HCT116 (cell line): ENCODE measurements at regions not wholly inside any gene's neighbourhood (a gene's known extent, or its start where the extent isn't known, plus 50 kb on each side); places are given as distances from the start of the nearest gene placed in this dataset.

Experiments used
- ATAC-seq: fragments of 200-7000 bp; cut with Tn5 transposase; 2 replicates; pipeline ENCODE4 v1.9.1; 2020; ENCODE audit warnings: mild to moderate bottlenecking, moderate library complexity
- BruUV-seq: library from RNA; stranded (reverse); fragments of 400-500 nt; replicated peaks from 2 replicates; lab custom pipeline; 2021; lab: Mats Ljungman, UMichigan
- CTCF ChIA-PET: fragments of 300-600 bp; sonication (Branson Sonifier 250); formaldehyde crosslinking; loops from one replicate; lab custom pipeline; 2021; ENCODE audit warnings: antibody characterized with exemption; lab: Charles Lee
- POLR2A ChIA-PET: fragments of 300-600, 350-600 bp; sonication (Branson Sonifier 250); formaldehyde crosslinking; loops from one replicate; lab custom pipeline; 2021; ENCODE audit warnings: antibody characterized with exemption; lab: Charles Lee
- RAD21 ChIA-PET, 2 experiments: fragments of 300-600 bp; sonication (Branson Sonifier 250); formaldehyde crosslinking; loops; one replicate each; lab custom pipeline; 2023; ENCODE audit warnings: low total read pairs in 2 of 2; ENCODE audit not compliant: uncharacterized antibody in 2 of 2, unreplicated experiment in 2 of 2, low non-redundant PET in 1 of 2; lab: Charles Lee
- DNase-seq: peaks from one replicate; pipeline ENCODE4 v3.0.0-alpha.2; 2010; ENCODE audit warnings: low read depth, low spot score
- H2AFZ ChIP-seq: fragments of 200-600 bp; shearing (Covaris generic), sonication (generic); 2 replicates; pipeline ENCODE4 v1.6.1; 2017; ENCODE audit warnings: low read depth, mixed run types, mixed read lengths, antibody characterized with exemption, low read length; ENCODE audit not compliant: poor library complexity, severe bottlenecking
- H3K27ac ChIP-seq: 2 replicates; pipeline ENCODE4 v1.5.1; 2012; ENCODE audit warnings: low read depth, low read length
- H3K27me3 ChIP-seq: fragments of 200-600 bp; sonication (generic); 2 replicates; pipeline ENCODE4 v1.6.1; 2016; ENCODE audit warnings: mixed run types, low read length, mixed read lengths; ENCODE audit not compliant: insufficient read depth
- H3K36me3 ChIP-seq, 2 experiments: fragments of 200-500 bp in 1 of 2; fragments of 200-600 bp in 1 of 2; sonication (Bioruptor generic) in 1 of 2; sonication (generic) in 1 of 2; 2 replicates each; pipeline versions ENCODE4 v1.5.1 to v1.6.1; 2014 to 2016; ENCODE audit warnings: low read length in 2 of 2, inconsistent platforms in 1 of 2, mixed read lengths in 1 of 2, mixed run types in 1 of 2; ENCODE audit not compliant: insufficient read depth in 2 of 2, control insufficient read depth in 1 of 2
- H3K4me1 ChIP-seq, 2 experiments: fragments of 200-600 bp in 1 of 2; sonication (generic) in 1 of 2; 2 replicates each; pipeline versions ENCODE4 v1.5.1 to v1.6.1; 2012 to 2017; ENCODE audit warnings: low read length in 2 of 2, inconsistent platforms in 1 of 2, mild to moderate bottlenecking in 1 of 2, mixed read lengths in 1 of 2, mixed run types in 1 of 2, moderate library complexity in 1 of 2; ENCODE audit not compliant: insufficient read depth in 2 of 2, control insufficient read depth in 1 of 2
- H3K4me2 ChIP-seq: fragments of 200-600 bp; sonication (generic); 2 replicates; pipeline ENCODE4 v1.6.1; 2017; ENCODE audit warnings: mixed run types, low read length, mixed read lengths
- H3K4me3 ChIP-seq, 2 experiments: fragments of 200-600 bp in 1 of 2; sonication (generic) in 1 of 2; replicated peaks in 1 of 2; 2 replicates each; pipeline ENCODE4 v1.5.1; 2011 to 2016; ENCODE audit warnings: low read length in 2 of 2, control low read depth in 1 of 2, low read depth in 1 of 2, mild to moderate bottlenecking in 1 of 2, mixed read lengths in 1 of 2, mixed run types in 1 of 2
- H3K79me2 ChIP-seq: fragments of 200-600 bp; sonication (generic); 2 replicates; pipeline ENCODE4 v1.6.1; 2017; ENCODE audit warnings: mild to moderate bottlenecking, mixed run types, low read length, moderate library complexity, mixed read lengths; ENCODE audit not compliant: insufficient read depth
- H3K9ac ChIP-seq: fragments of 200-600 bp; sonication (generic); 2 replicates; pipeline ENCODE4 v1.6.1; 2016; ENCODE audit warnings: low read length, mixed read lengths
- H3K9me2 ChIP-seq: fragments of 200-600 bp; sonication (generic), shearing (Covaris generic); 2 replicates; pipeline ENCODE4 v1.6.1; 2017; ENCODE audit warnings: mixed run types, mild to moderate bottlenecking, moderate library complexity; ENCODE audit not compliant: insufficient read depth
- H3K9me3 ChIP-seq, 2 experiments: fragments of 200-500 bp in 1 of 2; fragments of 200-600 bp in 1 of 2; sonication (Bioruptor generic) in 1 of 2; sonication (generic) in 1 of 2; 2 replicates each; pipeline ENCODE4 v1.6.1; 2014 to 2017; ENCODE audit warnings: low read length in 2 of 2, mixed read lengths in 2 of 2, inconsistent platforms in 1 of 2, low read depth in 1 of 2, mild to moderate bottlenecking in 1 of 2, mixed run types in 1 of 2, moderate library complexity in 1 of 2; ENCODE audit not compliant: control insufficient read depth in 1 of 2, insufficient read depth in 1 of 2
- H4K20me1 ChIP-seq: fragments of 200-600 bp; sonication (generic), shearing (Covaris generic); 2 replicates; pipeline ENCODE4 v1.6.1; 2017; ENCODE audit warnings: mixed run types, mild to moderate bottlenecking, moderate library complexity; ENCODE audit not compliant: insufficient read depth
- CBX3 ChIP-seq: IDR thresholded peaks from 2 replicates; pipeline ENCODE4 v1.6.1; 2012; ENCODE audit warnings: low read depth
- CEBPB ChIP-seq: IDR thresholded peaks from 2 replicates; pipeline ENCODE4 v1.6.1; 2012; ENCODE audit warnings: low read depth
- ELF1 ChIP-seq: IDR thresholded peaks from 2 replicates; pipeline ENCODE4 v1.6.1; 2012; ENCODE audit warnings: low read depth, borderline replicate concordance
- EZH2 ChIP-seq: fragments of 200-600 bp; sonication (generic); IDR thresholded peaks from 2 replicates; pipeline ENCODE4 v1.6.1; 2017; ENCODE audit warnings: antibody characterized with exemption, mixed run types
- EZH2phosphoT487 ChIP-seq: fragments of 200-600 bp; IDR thresholded peaks from 2 replicates; pipeline ENCODE4 v1.6.1; 2018; ENCODE audit warnings: antibody characterized with exemption, borderline replicate concordance
- MAX ChIP-seq: IDR thresholded peaks from 2 replicates; pipeline ENCODE4 v1.6.1; 2012
- POLR2AphosphoS5 ChIP-seq: IDR thresholded peaks from 2 replicates; pipeline ENCODE4 v1.6.1; 2011; ENCODE audit warnings: mild to moderate bottlenecking, low read depth, low read length, moderate library complexity
- SIN3A ChIP-seq: IDR thresholded peaks from 2 replicates; pipeline ENCODE4 v1.6.1; 2012; ENCODE audit warnings: low read depth
- TCF7L2 ChIP-seq: IDR thresholded peaks from 2 replicates; pipeline ENCODE4 v1.7.0; 2011; ENCODE audit warnings: borderline replicate concordance, inconsistent platforms; ENCODE audit not compliant: insufficient read depth, insufficient read length; ENCODE audit errors: extremely low read depth
- ZBTB33 ChIP-seq: IDR thresholded peaks from 2 replicates; pipeline ENCODE4 v1.6.1; 2011; ENCODE audit warnings: mild to moderate bottlenecking, low read length, moderate library complexity; ENCODE audit not compliant: insufficient replicate concordance; ENCODE audit errors: extremely low read depth
- ZFX ChIP-seq: fragments of 450-650 bp; IDR thresholded peaks from 2 replicates; pipeline ENCODE4 v1.6.1; 2017
- ZNF274 ChIP-seq: fragments of 200-500 bp; sonication (Bioruptor generic); IDR thresholded peaks from 2 replicates; pipeline ENCODE4 v1.6.1; 2014; ENCODE audit warnings: mild to moderate bottlenecking, low read depth, low read length, inconsistent platforms
- intact Hi-C: fragments of 100-400 bp; cut with micrococcal nuclease; formaldehyde crosslinking; loops from 2 replicates; pipeline ENCODE4 v1.10.0; 2022

GRCh38 chr17:77528516-77529327 lies 388.0 kb downstream of the SEC14L1 start:
- BruUV-seq, result no TSS peak
- CTCF ChIA-PET, result no interaction called here
- Histone ChIP-seq H3K9me2 (no peaks in the 10 kb centered on the region), H3K27ac (no peak overlapping the region), H3K4me2 (no peak overlapping the region), H3K9me3 (no peaks in the 10 kb centered on the region), H3K79me2 (no peaks in the 10 kb centered on the region), H3K9ac (no peak overlapping the region), H3K27me3 (no peaks in the 10 kb centered on the region), H2AFZ (no peak overlapping the region), H4K20me1 (no peaks in the 10 kb centered on the region), H3K4me1 (no peaks in the 10 kb centered on the region), H3K36me3 (no peaks in the 10 kb centered on the region), H3K4me3 (no peak overlapping the region)
- ATAC-seq, result no peak; the same call in 1 of the 2 replicates
- RAD21 ChIA-PET, result no interaction called here
- POLR2A ChIA-PET, result no interaction called here
- no peak for DNase-seq
- no peak for TF ChIP-seq ZFX
- TF ChIP-seq TCF7L2, result no peak
- no peak for TF ChIP-seq SIN3A
- TF ChIP-seq MAX, result no peak
- no peak for TF ChIP-seq ZNF274
- TF ChIP-seq ZBTB33, result no peak
- intact Hi-C loops, result no loop called here

GRCh38 chr17:77529328-77529650 lies 388.5 kb downstream of the SEC14L1 start:
- no peak overlapping the region for H2AFZ ChIP-seq
- TF ChIP-seq EZH2phosphoT487, result no peak
- no peak for TF ChIP-seq EZH2
- no peak for TF ChIP-seq ELF1
- TF ChIP-seq ZBTB33, result no peak
- no peak for TF ChIP-seq CBX3
- no peak for TF ChIP-seq SIN3A
- no peak for TF ChIP-seq CEBPB
- TF ChIP-seq POLR2AphosphoS5, result no peak
- H3K4me1 ChIP-seq, result no peaks in the 10 kb centered on the region
- no TSS peak for BruUV-seq
- H3K79me2 ChIP-seq, result no peaks in the 10 kb centered on the region
- no peak overlapping the region for H3K27ac ChIP-seq
- ChIA-PET CTCF (no interaction called here), POLR2A (no interaction called here), RAD21 (no interaction called here)
- H3K9me2 ChIP-seq, result no peaks in the 10 kb centered on the region
- H3K4me2 ChIP-seq, result no peak overlapping the region
- ATAC-seq (no peak), DNase-seq (no peak)
- no peaks in the 10 kb centered on the region for H3K36me3 ChIP-seq
- no peaks in the 10 kb centered on the region for H4K20me1 ChIP-seq
- H3K4me3 ChIP-seq, result no peak overlapping the region
- no peaks in the 10 kb centered on the region for H3K9me3 ChIP-seq
- intact Hi-C loops, result no loop called here
- no peaks in the 10 kb centered on the region for H3K27me3 ChIP-seq
- no peak overlapping the region for H3K9ac ChIP-seq
